ENCODE measurements at regions not wholly inside any gene's neighbourhood (a gene's known extent, or its start where the extent isn't known, plus 50 kb on each side); places are given as distances from the start of the nearest gene placed in this dataset.

GRCh38 chr2:117271631-117272030 is 542.9 kb upstream of the DDX18 start:
- CTCF ChIA-PET = no interaction called here
- DNase-seq = no peak
- H3K36me3 ChIP-seq (ENCODE audit: control insufficient read depth in 4 of 4, insufficient read depth in 4 of 4, low read length in 3 of 4) = no peaks in the 10 kb centered on the region
- H3K27me3 ChIP-seq (replicated peaks in 2 of 5; ENCODE audit: control insufficient read depth in 4 of 5, insufficient read depth in 5 of 5, low read length in 4 of 5) = no peaks in the 10 kb centered on the region
- 60% methylated on average over 1 of the region's 1 CpG for WGBS (ENCODE audit: insufficient coverage)
- POLR2A ChIA-PET = no interaction called here
- no peaks in the 10 kb centered on the region for H3K9me3 ChIP-seq (ENCODE audit: control extremely low read depth in 1 of 5, control insufficient read depth in 4 of 5, insufficient read depth in 2 of 5, low read depth in 1 of 5, low read length in 4 of 5)
- no peak overlapping the region for H3K27ac ChIP-seq (ENCODE audit: insufficient read depth in 1 of 2, low read depth in 1 of 2, low read length in 2 of 2, poor library complexity in 1 of 2, severe bottlenecking in 2 of 2)
- H3K4me1 ChIP-seq (ENCODE audit: control extremely low read depth in 1 of 4, control insufficient read depth in 4 of 4, insufficient read depth in 4 of 4, low read length in 3 of 4) = no peaks in the 10 kb centered on the region
- no peak overlapping the region for H3K4me3 ChIP-seq (ENCODE audit: control insufficient read depth in 1 of 7, extremely low read depth in 1 of 7, insufficient read depth in 4 of 7, low read depth in 2 of 7, low read length in 6 of 7)

- no peaks in the 10 kb centered on the region for H3K4me1 ChIP-seq (ENCODE audit: control extremely low read depth in 1 of 4, control insufficient read depth in 4 of 4, insufficient read depth in 4 of 4, low read length in 3 of 4)
- no peaks in the 10 kb centered on the region for H3K9me3 ChIP-seq (ENCODE audit: control extremely low read depth in 1 of 5, control insufficient read depth in 4 of 5, insufficient read depth in 2 of 5, low read depth in 1 of 5, low read length in 4 of 5)
- WGBS (ENCODE audit: insufficient coverage) = 89% methylated on average over 5 of the region's 6 CpGs
- H3K27me3 ChIP-seq (replicated peaks in 2 of 5; ENCODE audit: control insufficient read depth in 4 of 5, insufficient read depth in 5 of 5, low read length in 4 of 5) = no peaks in the 10 kb centered on the region
- no peak for DNase-seq
- H3K27ac ChIP-seq (ENCODE audit: insufficient read depth in 1 of 2, low read depth in 1 of 2, low read length in 2 of 2, poor library complexity in 1 of 2, severe bottlenecking in 2 of 2) = no peak overlapping the region
- ChIA-PET CTCF (no interaction called here), POLR2A (no interaction called here)
- H3K4me3 ChIP-seq (ENCODE audit: control insufficient read depth in 1 of 7, extremely low read depth in 1 of 7, insufficient read depth in 4 of 7, low read depth in 2 of 7, low read length in 6 of 7) = no peak overlapping the region
- no peaks in the 10 kb centered on the region for H3K36me3 ChIP-seq (ENCODE audit: control insufficient read depth in 4 of 4, insufficient read depth in 4 of 4, low read length in 3 of 4)
Observed at GRCh38 chr2:117273009-117273671, 541.4 kb upstream of the DDX18 start.

DNA sequence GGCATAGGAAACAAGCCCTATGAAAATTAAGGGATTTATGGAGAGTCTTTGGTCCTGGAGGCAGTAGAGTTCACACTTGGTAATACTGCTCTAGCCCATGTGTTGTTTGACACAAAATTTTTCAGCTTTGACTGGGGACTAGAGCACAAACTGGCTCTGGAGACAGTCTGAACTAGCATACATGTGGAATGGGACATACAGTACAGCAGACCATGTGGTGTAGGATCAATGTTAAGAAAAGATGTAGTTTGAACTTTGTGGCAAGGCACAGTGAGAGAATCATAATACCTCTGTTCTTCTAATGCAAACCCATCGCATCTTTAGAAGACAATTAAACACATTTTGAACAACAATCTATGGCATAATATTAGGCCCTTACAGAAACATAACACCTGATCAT is 521.5 kb upstream of the DDX18 start:
- CTCF ChIA-PET = no interaction called here
- 100% methylated on average over 1 of the region's 1 CpG for WGBS (ENCODE audit: insufficient coverage)
- POLR2A ChIA-PET = no interaction called here
- no peaks in the 10 kb centered on the region for H3K27me3 ChIP-seq (replicated peaks in 2 of 5; ENCODE audit: control insufficient read depth in 4 of 5, insufficient read depth in 5 of 5, low read length in 4 of 5)
- no peak for DNase-seq
- no peak overlapping the region for H3K27ac ChIP-seq (ENCODE audit: insufficient read depth in 1 of 2, low read depth in 1 of 2, low read length in 2 of 2, poor library complexity in 1 of 2, severe bottlenecking in 2 of 2)
- H3K4me1 ChIP-seq (ENCODE audit: control extremely low read depth in 1 of 4, control insufficient read depth in 4 of 4, insufficient read depth in 4 of 4, low read length in 3 of 4) = no peaks in the 10 kb centered on the region
- no peaks in the 10 kb centered on the region for H3K36me3 ChIP-seq (ENCODE audit: control insufficient read depth in 4 of 4, insufficient read depth in 4 of 4, low read length in 3 of 4)
- H3K9me3 ChIP-seq (ENCODE audit: control extremely low read depth in 1 of 5, control insufficient read depth in 4 of 5, insufficient read depth in 2 of 5, low read depth in 1 of 5, low read length in 4 of 5) = no peaks in the 10 kb centered on the region
- no peak overlapping the region for H3K4me3 ChIP-seq (ENCODE audit: control insufficient read depth in 1 of 7, extremely low read depth in 1 of 7, insufficient read depth in 4 of 7, low read depth in 2 of 7, low read length in 6 of 7)

DNA sequence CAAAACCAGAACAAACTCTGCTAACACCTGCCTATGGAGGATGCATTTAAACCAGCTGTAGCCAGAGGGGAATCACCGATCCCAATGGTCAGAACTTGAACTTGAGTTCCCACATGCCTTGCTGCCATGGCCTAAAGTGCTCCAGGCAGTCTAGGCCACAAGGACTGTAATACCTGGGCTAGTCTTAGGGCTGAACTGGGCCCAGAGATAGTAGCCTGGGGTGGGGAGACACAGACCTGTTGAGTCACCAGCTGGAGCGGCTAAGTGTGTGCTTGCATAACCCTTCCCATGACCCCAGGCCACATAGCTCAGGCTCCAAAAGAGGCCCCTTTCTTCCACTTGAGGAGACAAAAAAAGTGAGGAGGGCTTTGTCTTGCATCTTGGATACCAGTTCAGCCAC is 515.0 kb upstream of the DDX18 start:
- CTCF ChIA-PET = no interaction called here
- Histone ChIP-seq H3K27me3 (replicated peaks in 2 of 5; ENCODE audit: control insufficient read depth in 4 of 5, insufficient read depth in 5 of 5, low read length in 4 of 5) (no peaks in the 10 kb centered on the region), H3K4me3 (ENCODE audit: control insufficient read depth in 1 of 7, extremely low read depth in 1 of 7, insufficient read depth in 4 of 7, low read depth in 2 of 7, low read length in 6 of 7) (no peak overlapping the region), H3K4me1 (ENCODE audit: control extremely low read depth in 1 of 4, control insufficient read depth in 4 of 4, insufficient read depth in 4 of 4, low read length in 3 of 4) (no peaks in the 10 kb centered on the region), H3K36me3 (ENCODE audit: control insufficient read depth in 4 of 4, insufficient read depth in 4 of 4, low read length in 3 of 4) (no peaks in the 10 kb centered on the region), H3K9me3 (ENCODE audit: control extremely low read depth in 1 of 5, control insufficient read depth in 4 of 5, insufficient read depth in 2 of 5, low read depth in 1 of 5, low read length in 4 of 5) (peaks cover 0 to 3% (median 0%) of the 10 kb centered on the region in 5 experiments), H3K27ac (ENCODE audit: insufficient read depth in 1 of 2, low read depth in 1 of 2, low read length in 2 of 2, poor library complexity in 1 of 2, severe bottlenecking in 2 of 2) (no peak overlapping the region)
- DNase-seq = no peak
- WGBS (ENCODE audit: insufficient coverage) = 100% methylated on average over 1 of the region's 2 CpGs
- POLR2A ChIA-PET = no interaction called here

DNA sequence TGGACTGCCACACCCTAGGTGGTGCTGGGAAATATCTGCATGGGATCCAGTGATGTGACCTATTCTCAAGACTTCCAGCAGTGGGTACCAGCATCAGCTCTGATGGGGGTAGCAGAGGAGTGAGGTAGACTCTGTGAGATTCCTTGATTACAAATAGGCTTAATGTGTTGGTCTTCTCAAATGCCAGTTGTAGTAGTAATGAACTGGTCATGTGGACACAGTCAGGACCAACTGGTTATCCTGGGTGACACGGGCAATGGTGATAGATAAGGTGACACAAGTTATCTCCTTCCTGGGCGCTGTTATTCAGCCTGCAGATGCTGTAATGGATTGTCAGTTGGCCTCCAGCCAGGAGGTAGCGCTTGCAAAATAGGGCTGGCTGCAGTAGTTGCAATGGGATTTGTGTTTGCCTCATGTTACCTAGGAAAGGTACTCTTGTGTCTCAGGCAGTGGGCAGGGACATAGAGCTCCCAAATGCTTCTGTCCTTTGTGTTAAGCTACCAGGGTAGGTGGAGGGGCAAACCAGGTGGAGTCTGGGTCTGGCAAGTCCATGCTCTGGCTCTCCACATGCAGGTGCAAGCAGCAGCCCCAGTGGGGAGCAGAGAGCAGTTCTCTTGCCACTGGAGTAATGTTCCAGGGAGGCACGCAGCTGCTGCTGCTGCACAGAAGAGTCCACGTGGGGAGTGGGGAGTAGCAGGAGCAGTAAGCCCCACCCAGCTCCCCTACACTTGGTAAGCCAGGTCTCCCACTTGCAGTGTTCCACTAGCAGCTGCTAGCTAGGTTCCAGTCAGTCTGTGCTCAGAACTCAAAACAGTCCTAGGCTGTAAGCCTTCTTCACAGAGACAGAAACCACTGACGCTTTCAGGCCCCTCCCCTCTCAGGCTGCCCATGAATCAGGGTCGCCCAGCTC is 505.4 kb upstream of the DDX18 start:
- no peak overlapping the region for H3K4me3 ChIP-seq (ENCODE audit: control insufficient read depth in 1 of 7, extremely low read depth in 1 of 7, insufficient read depth in 4 of 7, low read depth in 2 of 7, low read length in 6 of 7)

DNA sequence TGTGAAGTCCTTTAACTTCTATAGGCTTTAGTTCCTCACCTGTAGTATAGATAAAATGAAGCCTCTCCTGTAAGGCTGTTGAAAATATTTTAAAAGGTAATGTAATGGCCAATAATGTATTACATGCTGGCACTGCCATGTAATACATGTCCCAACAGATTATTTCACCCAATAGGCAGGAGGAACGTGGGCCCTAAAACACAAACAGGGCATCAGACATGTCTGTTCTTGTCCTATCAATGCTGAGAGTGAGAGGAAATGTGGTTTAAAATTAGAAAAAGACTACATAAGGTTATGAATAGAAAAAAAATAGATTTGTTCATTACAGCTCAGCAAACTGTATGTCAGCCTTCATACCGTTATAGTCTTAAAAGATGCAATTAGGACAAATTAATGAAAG is 492.7 kb upstream of the DDX18 start:
- Histone ChIP-seq H3K9me3 (ENCODE audit: control extremely low read depth in 1 of 5, control insufficient read depth in 4 of 5, insufficient read depth in 2 of 5, low read depth in 1 of 5, low read length in 4 of 5) (no peaks in the 10 kb centered on the region), H3K27me3 (replicated peaks in 2 of 5; ENCODE audit: control insufficient read depth in 4 of 5, insufficient read depth in 5 of 5, low read length in 4 of 5) (no peaks in the 10 kb centered on the region), H3K36me3 (ENCODE audit: control insufficient read depth in 4 of 4, insufficient read depth in 4 of 4, low read length in 3 of 4) (no peaks in the 10 kb centered on the region), H3K27ac (ENCODE audit: insufficient read depth in 1 of 2, low read depth in 1 of 2, low read length in 2 of 2, poor library complexity in 1 of 2, severe bottlenecking in 2 of 2) (no peak overlapping the region), H3K4me3 (ENCODE audit: control insufficient read depth in 1 of 7, extremely low read depth in 1 of 7, insufficient read depth in 4 of 7, low read depth in 2 of 7, low read length in 6 of 7) (no peak overlapping the region), H3K4me1 (ENCODE audit: control extremely low read depth in 1 of 4, control insufficient read depth in 4 of 4, insufficient read depth in 4 of 4, low read length in 3 of 4) (no peaks in the 10 kb centered on the region)
- no CpG with 5 or more reads among the region's 2 CpGs for WGBS (ENCODE audit: insufficient coverage)
- no peak for DNase-seq
- POLR2A ChIA-PET = no interaction called here
- CTCF ChIA-PET = no interaction called here

More for the DNA sequence above, 505.4 kb upstream of the DDX18 start:
- no peak for DNase-seq
- Histone ChIP-seq H3K27ac (ENCODE audit: insufficient read depth in 1 of 2, low read depth in 1 of 2, low read length in 2 of 2, poor library complexity in 1 of 2, severe bottlenecking in 2 of 2) (no peak overlapping the region), H3K4me1 (ENCODE audit: control extremely low read depth in 1 of 4, control insufficient read depth in 4 of 4, insufficient read depth in 4 of 4, low read length in 3 of 4) (no peaks in the 10 kb centered on the region), H3K9me3 (ENCODE audit: control extremely low read depth in 1 of 5, control insufficient read depth in 4 of 5, insufficient read depth in 2 of 5, low read depth in 1 of 5, low read length in 4 of 5) (no peaks in the 10 kb centered on the region), H3K27me3 (replicated peaks in 2 of 5; ENCODE audit: control insufficient read depth in 4 of 5, insufficient read depth in 5 of 5, low read length in 4 of 5) (no peaks in the 10 kb centered on the region), H3K36me3 (ENCODE audit: control insufficient read depth in 4 of 4, insufficient read depth in 4 of 4, low read length in 3 of 4) (no peaks in the 10 kb centered on the region)
- 95% methylated on average over 7 of the region's 7 CpGs for WGBS (ENCODE audit: insufficient coverage)
- CTCF ChIA-PET = no interaction called here
- POLR2A ChIA-PET = no interaction called here

DNA sequence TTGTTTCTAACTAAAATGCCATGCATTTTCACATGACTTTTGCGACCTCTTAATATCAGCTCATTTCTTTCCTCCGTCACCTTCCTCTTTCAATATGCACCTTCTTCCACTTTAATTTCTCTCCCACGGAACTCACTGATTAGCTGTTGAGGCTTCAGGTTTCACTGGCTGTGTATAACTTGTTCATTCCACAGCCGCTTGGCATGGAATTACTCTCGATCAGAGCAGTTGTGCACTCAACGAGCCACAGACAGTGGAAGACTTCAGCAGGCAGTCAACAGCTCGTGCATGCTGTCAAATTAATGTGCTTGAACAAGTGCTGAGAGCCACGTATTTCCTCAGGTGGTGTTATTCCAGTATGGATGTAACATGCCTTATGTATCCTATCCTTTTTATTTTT is 491.2 kb upstream of the DDX18 start:
- Histone ChIP-seq H3K4me1 (ENCODE audit: control extremely low read depth in 1 of 4, control insufficient read depth in 4 of 4, insufficient read depth in 4 of 4, low read length in 3 of 4) (no peaks in the 10 kb centered on the region), H3K27ac (ENCODE audit: insufficient read depth in 1 of 2, low read depth in 1 of 2, low read length in 2 of 2, poor library complexity in 1 of 2, severe bottlenecking in 2 of 2) (no peak overlapping the region), H3K9me3 (ENCODE audit: control extremely low read depth in 1 of 5, control insufficient read depth in 4 of 5, insufficient read depth in 2 of 5, low read depth in 1 of 5, low read length in 4 of 5) (no peaks in the 10 kb centered on the region), H3K36me3 (ENCODE audit: control insufficient read depth in 4 of 4, insufficient read depth in 4 of 4, low read length in 3 of 4) (no peaks in the 10 kb centered on the region), H3K27me3 (replicated peaks in 2 of 5; ENCODE audit: control insufficient read depth in 4 of 5, insufficient read depth in 5 of 5, low read length in 4 of 5) (no peaks in the 10 kb centered on the region), H3K4me3 (ENCODE audit: control insufficient read depth in 1 of 7, extremely low read depth in 1 of 7, insufficient read depth in 4 of 7, low read depth in 2 of 7, low read length in 6 of 7) (no peak overlapping the region)
- WGBS (ENCODE audit: insufficient coverage) = 81% methylated on average over 6 of the region's 8 CpGs
- POLR2A ChIA-PET = no interaction called here
- no peak for DNase-seq
- CTCF ChIA-PET = interaction anchor here (0.6 kb wide), 1 partner anchor 260 kb away, joined by 3 read pairs; no protein-coding TSS in a partner anchor
